Neural cell (in vitro differentiated cells): ENCODE measurements at regions not wholly inside any gene's neighbourhood (a gene's known extent, or its start where the extent isn't known, plus 50 kb on each side); places are given as distances from the start of the nearest gene placed in this dataset.

ENCODE experiments used
- H2AFZ ChIP-seq: fragments of 200-600, 300-800 bp; sonication (generic), shearing (Covaris generic); 2 replicates; pipeline ENCODE4 v1.6.0; 2014; ENCODE audit warnings: low read depth, mild to moderate bottlenecking, antibody characterized with exemption, low read length, moderate library complexity
- H3F3A ChIP-seq: fragments of 200-600 bp; shearing (Covaris generic); 2 replicates; pipeline ENCODE4 v1.6.1; 2016; ENCODE audit warnings: mild to moderate bottlenecking, moderate library complexity, mixed read lengths, antibody characterized with exemption, low read length; ENCODE audit not compliant: insufficient read depth, poor library complexity, severe bottlenecking
- H3K27ac ChIP-seq: fragments of 200-600, 300-800 bp; sonication (generic), shearing (Covaris generic); 2 replicates; pipeline ENCODE4 v1.5.1; 2014; ENCODE audit warnings: mild to moderate bottlenecking, low read length, moderate library complexity
- H3K27me3 ChIP-seq: fragments of 300-800, 200-600 bp; sonication (generic), shearing (Covaris generic); 2 replicates; pipeline ENCODE4 v1.6.0; 2014; ENCODE audit warnings: mild to moderate bottlenecking, low read depth, low read length, moderate library complexity; ENCODE audit not compliant: insufficient read depth
- H3K36me3 ChIP-seq: fragments of 300-800, 200-600 bp; sonication (generic), shearing (Covaris generic); 2 replicates; pipeline ENCODE4 v1.5.1; 2014; ENCODE audit warnings: mild to moderate bottlenecking, antibody characterized with exemption, low read length, moderate library complexity; ENCODE audit not compliant: insufficient read depth
- H3K4me2 ChIP-seq: fragments of 300-800, 200-600 bp; sonication (generic), shearing (Covaris generic); 2 replicates; pipeline ENCODE4 v1.6.0; 2014; ENCODE audit warnings: mild to moderate bottlenecking, low read length
- H3K4me3 ChIP-seq: fragments of 300-800, 200-600 bp; sonication (generic), shearing (Covaris generic); 2 replicates; pipeline ENCODE4 v1.5.1; 2014; ENCODE audit warnings: mild to moderate bottlenecking, low read length, moderate library complexity
- H3K79me2 ChIP-seq: fragments of 200-600 bp; shearing (Covaris generic); replicated peaks from 2 replicates; pipeline ENCODE4 v1.6.0; 2014; ENCODE audit warnings: mild to moderate bottlenecking, low read length, moderate library complexity; ENCODE audit not compliant: insufficient read depth
- H3K9ac ChIP-seq: fragments of 300-800, 200-600 bp; sonication (generic), shearing (Covaris generic); 2 replicates; pipeline ENCODE4 v1.6.1; 2016; ENCODE audit warnings: mild to moderate bottlenecking, low read length, mixed read lengths
- H3K9me2 ChIP-seq: fragments of 200-600 bp; shearing (Covaris generic); 2 replicates; pipeline ENCODE4 v1.6.1; 2016; ENCODE audit warnings: mild to moderate bottlenecking, low read length, mixed read lengths; ENCODE audit not compliant: insufficient read depth
- H3K9me3 ChIP-seq: fragments of 200-600, 300-800 bp; sonication (generic), shearing (Covaris generic); 2 replicates; pipeline ENCODE4 v1.6.1; 2016; ENCODE audit warnings: mild to moderate bottlenecking, mixed run types, low read length, moderate library complexity, mixed read lengths
- H4K20me1 ChIP-seq: fragments of 200-600 bp; shearing (Covaris generic); 2 replicates; pipeline ENCODE4 v1.6.1; 2016; ENCODE audit warnings: mild to moderate bottlenecking, mixed run types; ENCODE audit not compliant: insufficient read depth
- CTCF ChIP-seq: fragments of 450-650 bp; IDR thresholded peaks from 2 replicates; pipeline ENCODE4 v1.5.1; 2014; ENCODE audit warnings: antibody characterized with exemption, mild to moderate bottlenecking, moderate library complexity; ENCODE audit not compliant: poor library complexity, severe bottlenecking
- EP300 ChIP-seq: fragments of 450-650 bp; conservative IDR thresholded peaks from 2 replicates; pipeline ENCODE4 v1.6.1; 2014; ENCODE audit warnings: antibody characterized with exemption, mild to moderate bottlenecking, moderate library complexity; ENCODE audit not compliant: poor library complexity, severe bottlenecking
- EZH2 ChIP-seq: fragments of 200-600, 300-800 bp; shearing (Covaris generic), sonication (generic); IDR thresholded peaks from 2 replicates; pipeline ENCODE4 v1.6.1; 2014; ENCODE audit warnings: antibody characterized with exemption, low read length, borderline replicate concordance, mild to moderate bottlenecking; ENCODE audit not compliant: insufficient read depth, poor library complexity, severe bottlenecking
- MXI1 ChIP-seq: fragments of 450-650 bp; conservative IDR thresholded peaks from 2 replicates; pipeline ENCODE4 v1.6.1; 2014; ENCODE audit warnings: antibody characterized with exemption, mild to moderate bottlenecking; ENCODE audit not compliant: poor library complexity, severe bottlenecking
- POLR2AphosphoS5 ChIP-seq: IDR thresholded peaks from 2 replicates; pipeline ENCODE4 v1.6.1; 2012
- RAD21 ChIP-seq: fragments of 450-650 bp; conservative IDR thresholded peaks from 2 replicates; pipeline ENCODE4 v1.6.1; 2014; ENCODE audit warnings: antibody characterized with exemption, mild to moderate bottlenecking, moderate library complexity
- REST ChIP-seq: IDR thresholded peaks from 2 replicates; pipeline ENCODE4 v1.6.1; 2012; ENCODE audit warnings: borderline replicate concordance
- SMC3 ChIP-seq: fragments of 450-650 bp; conservative IDR thresholded peaks from 2 replicates; pipeline ENCODE4 v1.6.1; 2014; ENCODE audit warnings: antibody characterized with exemption, mild to moderate bottlenecking, moderate library complexity; ENCODE audit not compliant: poor library complexity
- TAF1 ChIP-seq: IDR thresholded peaks from 2 replicates; pipeline ENCODE4 v1.6.1; 2012; ENCODE audit warnings: low read depth

GRCh38 chr12:84766375-84766774 lies 146.2 kb downstream of the SLC6A15 start:
- Histone ChIP-seq H4K20me1 (no peaks in the 10 kb centered on the region), H2AFZ (no peak overlapping the region), H3K79me2 (no peaks in the 10 kb centered on the region), H3K4me3 (no peak overlapping the region), H3F3A (no peaks in the 10 kb centered on the region), H3K27ac (no peak overlapping the region), H3K9me3 (no peaks in the 10 kb centered on the region), H3K27me3 (no peaks in the 10 kb centered on the region), H3K36me3 (no peaks in the 10 kb centered on the region), H3K9me2 (no peaks in the 10 kb centered on the region), H3K9ac (no peak overlapping the region), H3K4me2 (no peak overlapping the region)
- no peak for TF ChIP-seq EP300
- no peak for TF ChIP-seq REST
- no peak for TF ChIP-seq MXI1
- no peak for TF ChIP-seq EZH2
- TF ChIP-seq TAF1, result no peak
- TF ChIP-seq SMC3, result no peak
- no peak for TF ChIP-seq POLR2AphosphoS5
- no peak for TF ChIP-seq RAD21
- no peak for TF ChIP-seq CTCF

- TF ChIP-seq RAD21 (no peak), MXI1 (no peak), TAF1 (no peak), EP300 (no peak), CTCF (no peak), SMC3 (no peak), POLR2AphosphoS5 (no peak), REST (no peak), EZH2 (no peak)
- Histone ChIP-seq H3K4me2 (no peak overlapping the region), H3F3A (no peaks in the 10 kb centered on the region), H3K79me2 (no peaks in the 10 kb centered on the region), H3K36me3 (no peaks in the 10 kb centered on the region), H3K27me3 (no peaks in the 10 kb centered on the region), H2AFZ (no peak overlapping the region), H4K20me1 (no peaks in the 10 kb centered on the region), H3K9me2 (no peaks in the 10 kb centered on the region), H3K27ac (no peak overlapping the region), H3K9ac (no peak overlapping the region), H3K4me3 (no peak overlapping the region), H3K9me3 (no peaks in the 10 kb centered on the region)
These were observed 148.6 kb downstream of the SLC6A15 start for GRCh38 chr12:84764001-84764400.
